DND-41 (cell line): ENCODE measurements at regions not wholly inside any gene's neighbourhood (a gene's known extent, or its start where the extent isn't known, plus 50 kb on each side); places are given as distances from the start of the nearest gene placed in this dataset.

Source experiments
- EZH2 ChIP-seq: IDR thresholded peaks from 3 replicates; pipeline ENCODE4 v1.6.1; 2012; ENCODE audit warnings: borderline replicate concordance, low read depth, mild to moderate bottlenecking, moderate library complexity, low read length, inconsistent platforms; ENCODE audit not compliant: severe bottlenecking
- TF ChIP-seq, protein P1 (sequence below): IDR thresholded peaks from 2 replicates; pipeline ENCODE4 v1.5.1; 2012; ENCODE audit warnings: borderline replicate concordance, low read length, moderate library complexity, mild to moderate bottlenecking; ENCODE audit not compliant: poor library complexity, severe bottlenecking; ENCODE audit errors: extremely low read depth

DNA sequence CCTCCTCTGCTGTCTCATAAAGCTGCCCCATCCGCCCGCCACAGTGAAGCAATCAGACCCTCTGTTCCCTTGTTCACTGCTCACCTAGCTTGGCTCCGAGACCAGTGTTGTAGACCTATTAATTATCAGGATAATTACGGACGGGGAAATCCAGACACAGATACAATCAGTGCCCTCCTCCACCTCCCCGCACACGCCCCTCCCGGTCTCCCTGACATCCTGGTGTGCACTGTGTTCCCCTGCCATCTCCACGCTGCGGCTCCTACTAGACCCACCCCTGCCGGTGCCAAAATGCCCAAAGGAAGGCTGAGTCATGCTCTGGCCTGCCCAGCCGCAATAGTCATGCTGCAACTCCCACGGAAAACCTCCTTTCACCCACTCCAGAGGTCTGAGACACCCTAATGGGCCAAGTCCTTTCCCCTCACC is 277.3 kb upstream of the TLE3 start:
- TF ChIP-seq, protein P1, sequence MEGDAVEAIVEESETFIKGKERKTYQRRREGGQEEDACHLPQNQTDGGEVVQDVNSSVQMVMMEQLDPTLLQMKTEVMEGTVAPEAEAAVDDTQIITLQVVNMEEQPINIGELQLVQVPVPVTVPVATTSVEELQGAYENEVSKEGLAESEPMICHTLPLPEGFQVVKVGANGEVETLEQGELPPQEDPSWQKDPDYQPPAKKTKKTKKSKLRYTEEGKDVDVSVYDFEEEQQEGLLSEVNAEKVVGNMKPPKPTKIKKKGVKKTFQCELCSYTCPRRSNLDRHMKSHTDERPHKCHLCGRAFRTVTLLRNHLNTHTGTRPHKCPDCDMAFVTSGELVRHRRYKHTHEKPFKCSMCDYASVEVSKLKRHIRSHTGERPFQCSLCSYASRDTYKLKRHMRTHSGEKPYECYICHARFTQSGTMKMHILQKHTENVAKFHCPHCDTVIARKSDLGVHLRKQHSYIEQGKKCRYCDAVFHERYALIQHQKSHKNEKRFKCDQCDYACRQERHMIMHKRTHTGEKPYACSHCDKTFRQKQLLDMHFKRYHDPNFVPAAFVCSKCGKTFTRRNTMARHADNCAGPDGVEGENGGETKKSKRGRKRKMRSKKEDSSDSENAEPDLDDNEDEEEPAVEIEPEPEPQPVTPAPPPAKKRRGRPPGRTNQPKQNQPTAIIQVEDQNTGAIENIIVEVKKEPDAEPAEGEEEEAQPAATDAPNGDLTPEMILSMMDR, result no peak
- no peak for TF ChIP-seq EZH2
